Lower leg skin (tissue), 3 donors: ENCODE measurements at regions not wholly inside any gene's neighbourhood (a gene's known extent, or its start where the extent isn't known, plus 50 kb on each side); places are given as distances from the start of the nearest gene placed in this dataset.

ENCODE experiments used
- POLR2A ChIP-seq, 2 donors: fragments of 450-650 bp; IDR thresholded peaks; one replicate each; pipeline ENCODE4 v1.6.1; 2016 to 2017; ENCODE audit warnings: antibody characterized with exemption in 2 of 2, mild to moderate bottlenecking in 1 of 2, moderate library complexity in 1 of 2
- TF ChIP-seq, protein P1 (sequence below), 3 donors: fragments of 450-650 bp; IDR thresholded peaks; one replicate each; pipeline ENCODE4 v1.5.1; 2016; ENCODE audit warnings: antibody characterized with exemption in 3 of 3, mild to moderate bottlenecking in 3 of 3, moderate library complexity in 2 of 3

DNA sequence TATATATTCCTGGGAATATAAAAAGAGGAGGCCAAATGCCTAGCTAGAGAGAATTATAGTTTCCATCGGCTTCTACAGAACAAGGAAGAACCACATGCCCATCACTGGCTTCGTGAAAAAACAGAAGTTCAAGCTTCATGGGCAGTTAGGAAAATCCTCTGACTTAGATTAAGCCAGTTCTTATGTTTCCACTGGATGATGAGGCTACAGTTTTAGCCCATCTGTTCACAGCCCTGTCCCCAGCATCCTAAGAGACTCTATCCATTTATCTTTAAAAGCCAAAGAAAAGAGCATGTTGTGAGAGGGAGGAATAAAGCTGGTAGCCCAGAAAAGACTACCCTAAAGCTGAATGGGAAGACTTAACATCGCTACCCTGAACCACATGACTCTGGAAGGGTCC is 285.5 kb upstream of the WWC1 start:
- TF ChIP-seq, protein P1, sequence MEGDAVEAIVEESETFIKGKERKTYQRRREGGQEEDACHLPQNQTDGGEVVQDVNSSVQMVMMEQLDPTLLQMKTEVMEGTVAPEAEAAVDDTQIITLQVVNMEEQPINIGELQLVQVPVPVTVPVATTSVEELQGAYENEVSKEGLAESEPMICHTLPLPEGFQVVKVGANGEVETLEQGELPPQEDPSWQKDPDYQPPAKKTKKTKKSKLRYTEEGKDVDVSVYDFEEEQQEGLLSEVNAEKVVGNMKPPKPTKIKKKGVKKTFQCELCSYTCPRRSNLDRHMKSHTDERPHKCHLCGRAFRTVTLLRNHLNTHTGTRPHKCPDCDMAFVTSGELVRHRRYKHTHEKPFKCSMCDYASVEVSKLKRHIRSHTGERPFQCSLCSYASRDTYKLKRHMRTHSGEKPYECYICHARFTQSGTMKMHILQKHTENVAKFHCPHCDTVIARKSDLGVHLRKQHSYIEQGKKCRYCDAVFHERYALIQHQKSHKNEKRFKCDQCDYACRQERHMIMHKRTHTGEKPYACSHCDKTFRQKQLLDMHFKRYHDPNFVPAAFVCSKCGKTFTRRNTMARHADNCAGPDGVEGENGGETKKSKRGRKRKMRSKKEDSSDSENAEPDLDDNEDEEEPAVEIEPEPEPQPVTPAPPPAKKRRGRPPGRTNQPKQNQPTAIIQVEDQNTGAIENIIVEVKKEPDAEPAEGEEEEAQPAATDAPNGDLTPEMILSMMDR (IDR thresholded peaks at IDR 0.05), result no peak
- no peak for TF ChIP-seq POLR2A (IDR thresholded peaks at IDR 0.05)
